Keratinocyte (primary cell): ENCODE measurements at regions not wholly inside any gene's neighbourhood (a gene's known extent, or its start where the extent isn't known, plus 50 kb on each side); places are given as distances from the start of the nearest gene placed in this dataset.

Experiments used
- EZH2 ChIP-seq: IDR thresholded peaks from one replicate; pipeline ENCODE4 v1.6.1; 2012; ENCODE audit warnings: inconsistent platforms, mild to moderate bottlenecking, low read length, moderate library complexity
- TF ChIP-seq, protein P1 (sequence below), 3 experiments: IDR thresholded peaks in 1 of 3; conservative IDR thresholded peaks in 1 of 3; optimal IDR thresholded peaks in 1 of 3; 2 replicates in 2 of 3; 3 replicates in 1 of 3; pipeline versions ENCODE3 to v1.5.1; 2011; ENCODE audit warnings: low read length in 3 of 3, mild to moderate bottlenecking in 3 of 3, moderate library complexity in 2 of 3, control low read depth in 1 of 3, inconsistent platforms in 1 of 3; ENCODE audit not compliant: insufficient read depth in 2 of 3; ENCODE audit errors: extremely low read depth in 1 of 3

DNA sequence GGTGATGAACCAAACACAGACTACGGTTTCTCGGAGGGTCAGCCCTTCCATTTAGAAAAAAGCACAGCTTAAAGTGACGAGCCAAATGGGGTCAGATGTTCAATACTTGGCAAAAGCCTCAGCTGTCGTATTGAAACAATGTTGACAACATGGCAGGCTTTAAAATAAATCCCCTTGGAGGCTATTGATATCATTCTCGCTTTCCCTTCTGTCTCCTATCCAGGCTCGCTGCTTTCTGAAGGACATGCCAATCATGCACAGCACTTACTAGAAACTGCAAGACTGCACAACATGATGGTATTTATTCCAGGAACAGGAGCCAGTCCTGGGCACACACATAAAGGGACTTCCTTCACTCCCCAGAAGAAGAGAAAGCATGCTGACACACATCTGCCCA lies 137.9 kb downstream of the SLC7A11 start:
- TF ChIP-seq, protein P1, sequence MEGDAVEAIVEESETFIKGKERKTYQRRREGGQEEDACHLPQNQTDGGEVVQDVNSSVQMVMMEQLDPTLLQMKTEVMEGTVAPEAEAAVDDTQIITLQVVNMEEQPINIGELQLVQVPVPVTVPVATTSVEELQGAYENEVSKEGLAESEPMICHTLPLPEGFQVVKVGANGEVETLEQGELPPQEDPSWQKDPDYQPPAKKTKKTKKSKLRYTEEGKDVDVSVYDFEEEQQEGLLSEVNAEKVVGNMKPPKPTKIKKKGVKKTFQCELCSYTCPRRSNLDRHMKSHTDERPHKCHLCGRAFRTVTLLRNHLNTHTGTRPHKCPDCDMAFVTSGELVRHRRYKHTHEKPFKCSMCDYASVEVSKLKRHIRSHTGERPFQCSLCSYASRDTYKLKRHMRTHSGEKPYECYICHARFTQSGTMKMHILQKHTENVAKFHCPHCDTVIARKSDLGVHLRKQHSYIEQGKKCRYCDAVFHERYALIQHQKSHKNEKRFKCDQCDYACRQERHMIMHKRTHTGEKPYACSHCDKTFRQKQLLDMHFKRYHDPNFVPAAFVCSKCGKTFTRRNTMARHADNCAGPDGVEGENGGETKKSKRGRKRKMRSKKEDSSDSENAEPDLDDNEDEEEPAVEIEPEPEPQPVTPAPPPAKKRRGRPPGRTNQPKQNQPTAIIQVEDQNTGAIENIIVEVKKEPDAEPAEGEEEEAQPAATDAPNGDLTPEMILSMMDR (optimal IDR thresholded peaks at IDR 0.05 in 1 of 3, IDR thresholded peaks at IDR 0.05 in 1 of 3, conservative IDR thresholded peaks at IDR 0.05 in 1 of 3; ENCODE audit: extremely low read depth in 1 of 3, insufficient read depth in 2 of 3, low read length in 3 of 3): no peak
- no peak for TF ChIP-seq EZH2
